Naive thymus-derived CD4-positive, alpha-beta T cell (primary cell): ENCODE measurements at regions not wholly inside any gene's neighbourhood (a gene's known extent, or its start where the extent isn't known, plus 50 kb on each side); places are given as distances from the start of the nearest gene placed in this dataset.

Experiments used
- ATAC-seq: fragments of 150-1000 bp; cut with Tn5 transposase; 2 replicates; pipeline ENCODE4 v1.10.0; 2021; ENCODE audit warnings: mild to moderate bottlenecking, moderate library complexity
- CTCF ChIA-PET: fragments of 350-600 bp; sonication (Branson Sonifier 250); formaldehyde crosslinking; loops from one replicate; lab custom pipeline; 2021; ENCODE audit warnings: antibody characterized with exemption; lab: Charles Lee
- POLR2A ChIA-PET: fragments of 350-600 bp; sonication (Branson Sonifier 250); formaldehyde crosslinking; loops from one replicate; lab custom pipeline; 2021; ENCODE audit warnings: antibody characterized with exemption, inconsistent platforms; lab: Charles Lee
- DNase-seq, 9 donors: peaks; one replicate each; pipeline versions ENCODE4 v3.0.0 to v3.0.0-alpha.2; 2020 to 2022; ENCODE audit warnings: mixed read lengths in 1 of 9
- H3K27ac ChIP-seq: one replicate; pipeline ENCODE4 v1.7.0; 2013; ENCODE audit warnings: mild to moderate bottlenecking, low read depth, low read length, moderate library complexity
- H3K27me3 ChIP-seq, 2 donors: one replicate each; pipeline ENCODE4 v1.7.0; 2013; ENCODE audit warnings: low read length in 2 of 2, mild to moderate bottlenecking in 2 of 2, moderate library complexity in 2 of 2; ENCODE audit not compliant: control insufficient read depth in 2 of 2, insufficient read depth in 2 of 2
- H3K36me3 ChIP-seq, 3 experiments: 1 replicate in 2 of 3; 2 replicates in 1 of 3; pipeline ENCODE4 v1.7.0; 2013; ENCODE audit warnings: low read length in 3 of 3, mild to moderate bottlenecking in 3 of 3, moderate library complexity in 1 of 3; ENCODE audit not compliant: insufficient read depth in 3 of 3, control insufficient read depth in 2 of 3
- H3K4me1 ChIP-seq, 2 donors: one replicate each; pipeline ENCODE4 v1.7.0; 2013; ENCODE audit warnings: low read length in 2 of 2, mild to moderate bottlenecking in 2 of 2, moderate library complexity in 1 of 2; ENCODE audit not compliant: control insufficient read depth in 2 of 2, insufficient read depth in 2 of 2
- H3K4me3 ChIP-seq: 2 replicates; pipeline ENCODE4 v1.7.0; 2013; ENCODE audit warnings: mild to moderate bottlenecking, low read length
- H3K9me3 ChIP-seq, 3 experiments: 1 replicate in 2 of 3; 2 replicates in 1 of 3; pipeline ENCODE4 v1.7.0; 2013; ENCODE audit warnings: low read length in 3 of 3; ENCODE audit not compliant: control insufficient read depth in 2 of 3
- H3K27ac Mint-ChIP-seq, 9 donors: one replicate each; pipeline ENCODE4 v1.8.0; 2020 to 2022; ENCODE audit warnings: mixed read lengths in 9 of 9, mild to moderate bottlenecking in 8 of 9, moderate library complexity in 5 of 9, inconsistent platforms in 2 of 9
- H3K27me3 Mint-ChIP-seq, 5 donors: one replicate each; pipeline ENCODE4 v1.8.0; 2021 to 2022; ENCODE audit warnings: mixed read lengths in 5 of 5, mild to moderate bottlenecking in 1 of 5
- H3K36me3 Mint-ChIP-seq, 5 donors: one replicate each; pipeline ENCODE4 v1.8.0; 2020 to 2022; ENCODE audit warnings: mixed read lengths in 5 of 5, mild to moderate bottlenecking in 3 of 5, inconsistent platforms in 1 of 5
- H3K4me1 Mint-ChIP-seq, 7 donors: one replicate each; pipeline ENCODE4 v1.8.0; 2020 to 2022; ENCODE audit warnings: mixed read lengths in 7 of 7, mild to moderate bottlenecking in 3 of 7, inconsistent platforms in 1 of 7
- H3K4me3 Mint-ChIP-seq, 10 donors: one replicate each; pipeline ENCODE4 v1.8.0; 2020 to 2022; ENCODE audit warnings: mild to moderate bottlenecking in 10 of 10, mixed read lengths in 10 of 10, moderate library complexity in 6 of 10, inconsistent platforms in 2 of 10
- H3K9me3 Mint-ChIP-seq, 11 donors: one replicate each; pipeline ENCODE4 v1.8.0; 2020 to 2022; ENCODE audit warnings: mixed read lengths in 11 of 11, mild to moderate bottlenecking in 4 of 11, inconsistent platforms in 1 of 11, moderate library complexity in 1 of 11
- intact Hi-C, 2 donors: fragments of 100-400 bp; cut with micrococcal nuclease; formaldehyde crosslinking; loops; one replicate each; pipeline ENCODE4 v1.15.1; 2023

DNA sequence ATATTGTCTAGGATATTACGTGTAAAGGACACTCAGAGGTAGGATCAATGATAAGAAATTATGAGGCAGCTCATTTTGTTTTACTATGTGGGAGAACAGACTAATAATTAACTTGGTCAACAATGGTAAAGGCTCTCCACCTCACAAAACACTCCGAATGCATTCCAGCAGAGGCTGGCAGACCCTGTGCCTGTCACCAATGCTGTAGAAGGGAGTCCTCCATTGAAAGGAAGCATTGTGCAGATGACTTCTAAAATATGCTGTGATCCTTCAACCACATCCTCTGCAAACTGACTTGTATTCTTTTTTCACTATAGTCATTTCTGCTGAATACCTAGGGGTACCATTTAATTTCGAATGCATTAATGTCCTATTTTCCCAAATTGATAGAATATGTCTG, 119.6 kb upstream of the EEA1 start:
- Histone ChIP-seq H3K36me3 (no peaks in the 10 kb centered on the region), H3K27ac (no peak overlapping the region), H3K4me3 (no peak overlapping the region), H3K9me3 (no peaks in the 10 kb centered on the region), H3K27me3 (no peaks in the 10 kb centered on the region), H3K4me1 (no peaks in the 10 kb centered on the region)
- ChIA-PET CTCF (no interaction called here), POLR2A (no interaction called here)
- Mint-ChIP-seq H3K36me3 (no peaks in the 10 kb centered on the region), H3K4me3 (no peak overlapping the region), H3K27ac (no peak overlapping the region), H3K9me3 (peaks cover 0 to 2% (median 0%) of the 10 kb centered on the region in 11 donors), H3K27me3 (peaks cover 0 to 14% (median 0%) of the 10 kb centered on the region in 5 donors), H3K4me1 (peaks cover 0 to 17% (median 9%) of the 10 kb centered on the region in 7 donors)
- intact Hi-C loops = no loop called here
- no peak for ATAC-seq
- peak in 3 of 9 donors; percentile 6 to 19 (median 9) for DNase-seq

DNA sequence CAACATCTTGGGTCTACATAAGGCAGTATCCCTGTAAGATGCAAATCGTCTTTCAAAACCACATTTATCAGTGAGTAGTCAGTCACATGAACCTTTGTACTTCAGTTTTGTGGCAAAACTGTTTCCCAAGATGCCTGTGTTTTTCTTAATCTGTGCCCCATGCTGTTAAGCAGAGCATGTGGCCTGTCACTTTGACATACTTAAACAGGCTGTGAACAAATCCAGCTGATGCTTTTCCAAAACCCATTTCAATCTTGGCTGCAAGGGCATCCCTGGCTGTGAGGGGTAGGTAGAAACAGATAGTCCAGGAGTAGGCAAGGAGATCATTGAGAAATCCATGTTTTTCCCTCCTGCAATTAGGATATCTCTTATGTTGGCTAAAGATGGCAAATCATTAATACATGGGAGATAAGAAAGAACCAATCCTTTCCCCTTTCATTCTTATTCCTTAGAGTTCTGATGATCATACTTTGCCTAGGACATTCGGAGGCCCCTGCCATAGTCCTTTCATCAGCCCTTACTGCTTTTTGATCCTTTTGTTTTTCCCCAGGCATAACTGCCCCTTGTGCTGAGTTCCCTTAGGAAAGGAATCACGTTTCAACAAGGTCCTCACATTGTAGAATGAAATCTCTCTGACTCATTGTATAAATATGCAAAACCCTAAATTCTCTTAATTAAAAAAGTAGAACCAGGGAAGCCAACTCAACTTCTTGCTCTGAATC, 121.1 kb upstream of the EEA1 start:
- H3K4me1 ChIP-seq = no peaks in the 10 kb centered on the region
- Mint-ChIP-seq H3K27me3 (peaks cover 0 to 24% (median 6%) of the 10 kb centered on the region in 5 donors), H3K9me3 (peaks cover 0 to 2% (median 0%) of the 10 kb centered on the region in 11 donors), H3K4me1 (peaks cover 0 to 17% (median 9%) of the 10 kb centered on the region in 7 donors), H3K27ac (no peak overlapping the region), H3K4me3 (no peak overlapping the region), H3K36me3 (no peaks in the 10 kb centered on the region)
- H3K9me3 ChIP-seq = no peaks in the 10 kb centered on the region
- no peaks in the 10 kb centered on the region for H3K36me3 ChIP-seq
- no peaks in the 10 kb centered on the region for H3K27me3 ChIP-seq
- H3K4me3 ChIP-seq = no peak overlapping the region
- DNase-seq (no peak), ATAC-seq (no peak)
- POLR2A ChIA-PET = no interaction called here
- intact Hi-C loops = no loop called here
- CTCF ChIA-PET = no interaction called here
- H3K27ac ChIP-seq = no peak overlapping the region

DNA sequence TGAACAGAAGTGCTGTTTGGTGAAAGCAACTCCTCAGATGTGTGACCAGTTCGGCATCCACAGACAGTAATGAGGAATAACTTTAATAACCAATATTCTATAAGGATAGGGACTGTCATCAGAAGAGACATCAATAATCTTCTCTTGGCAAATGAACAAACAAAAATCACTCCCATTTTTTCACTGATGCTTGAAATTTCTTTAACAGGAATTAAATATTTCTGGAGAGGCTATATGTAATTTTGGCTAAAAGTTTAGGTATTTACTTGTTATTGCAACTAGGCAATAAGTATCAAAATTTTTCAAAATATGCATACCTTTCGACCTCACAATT, 121.6 kb upstream of the EEA1 start:
- no peak overlapping the region for H3K27ac ChIP-seq
- peaks cover 0 to 17% (median 9%) of the 10 kb centered on the region in 7 donors for H3K4me1 Mint-ChIP-seq
- H3K4me3 Mint-ChIP-seq = no peak overlapping the region
- POLR2A ChIA-PET = no interaction called here
- H3K9me3 Mint-ChIP-seq = peaks cover 0 to 2% (median 0%) of the 10 kb centered on the region in 11 donors
- H3K9me3 ChIP-seq = no peaks in the 10 kb centered on the region
- H3K36me3 Mint-ChIP-seq = no peaks in the 10 kb centered on the region
- H3K27me3 Mint-ChIP-seq = peaks cover 0 to 29% (median 8%) of the 10 kb centered on the region in 5 donors
- no peaks in the 10 kb centered on the region for H3K27me3 ChIP-seq
- H3K4me1 ChIP-seq = no peaks in the 10 kb centered on the region
- no peak overlapping the region for H3K27ac Mint-ChIP-seq
- no peak for ATAC-seq
- DNase-seq = no peak
- H3K4me3 ChIP-seq = no peak overlapping the region
- no peaks in the 10 kb centered on the region for H3K36me3 ChIP-seq
- intact Hi-C loops = no loop called here
- CTCF ChIA-PET = no interaction called here

DNA sequence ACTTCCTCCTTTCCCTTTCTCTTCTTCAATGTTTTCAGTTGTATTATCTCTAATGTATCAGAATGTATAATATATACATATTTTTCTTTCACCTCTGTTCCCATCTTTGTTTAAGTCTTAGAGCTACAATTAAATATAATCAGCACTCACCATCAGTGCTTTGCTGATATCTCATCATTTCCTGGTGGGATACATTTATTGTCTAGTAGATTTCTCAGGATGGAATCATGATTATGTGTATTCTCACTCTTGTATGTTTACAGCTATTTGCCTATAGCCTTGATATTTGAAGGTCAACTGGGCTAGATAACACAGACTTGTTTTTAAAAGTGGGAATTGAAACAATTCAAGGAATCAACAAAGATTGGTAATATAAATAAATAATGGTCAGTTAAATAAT, 124.9 kb upstream of the EEA1 start:
- no peak overlapping the region for H3K27ac ChIP-seq
- no peaks in the 10 kb centered on the region for H3K4me1 ChIP-seq
- H3K4me3 Mint-ChIP-seq = no peak overlapping the region
- H3K36me3 Mint-ChIP-seq = no peaks in the 10 kb centered on the region
- ChIA-PET POLR2A (no interaction called here), CTCF (no interaction called here)
- no peaks in the 10 kb centered on the region for H3K9me3 ChIP-seq
- no peaks in the 10 kb centered on the region for H3K27me3 ChIP-seq
- peaks cover 0 to 2% (median 0%) of the 10 kb centered on the region in 11 donors for H3K9me3 Mint-ChIP-seq
- peaks cover 9 to 29% (median 13%) of the 10 kb centered on the region in 5 donors for H3K27me3 Mint-ChIP-seq
- H3K4me3 ChIP-seq = no peak overlapping the region
- peaks cover 0 to 9% (median 3%) of the 10 kb centered on the region in 7 donors for H3K4me1 Mint-ChIP-seq
- intact Hi-C loops = no loop called here
- no peak for ATAC-seq
- no peak for DNase-seq
- H3K36me3 ChIP-seq = no peaks in the 10 kb centered on the region
- H3K27ac Mint-ChIP-seq = no peak overlapping the region

DNA sequence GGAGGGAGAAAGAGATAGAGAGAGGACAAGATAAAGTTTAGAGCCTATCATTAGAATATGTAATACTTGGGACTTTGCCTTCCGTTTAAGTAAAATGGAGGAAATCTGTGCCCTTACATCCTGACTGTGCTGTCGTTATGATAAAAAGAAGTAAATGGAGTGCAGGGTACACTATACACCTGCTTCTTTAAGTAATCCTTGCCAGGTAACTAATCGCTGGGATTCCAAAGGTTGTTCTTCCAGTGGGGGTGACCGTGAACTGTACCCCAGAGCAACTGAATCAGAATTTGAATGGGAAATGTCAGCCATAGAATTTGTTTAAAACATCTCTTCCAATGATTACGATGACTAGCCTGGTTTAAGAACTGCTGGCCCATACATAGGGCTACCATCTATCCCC, 126.1 kb upstream of the EEA1 start:
- H3K27me3 Mint-ChIP-seq = peaks cover 9 to 30% (median 13%) of the 10 kb centered on the region in 5 donors
- no peaks in the 10 kb centered on the region for H3K36me3 ChIP-seq
- H3K4me3 ChIP-seq = no peak overlapping the region
- ATAC-seq (no peak), DNase-seq (no peak)
- ChIA-PET POLR2A (no interaction called here), CTCF (no interaction called here)
- no peaks in the 10 kb centered on the region for H3K36me3 Mint-ChIP-seq
- H3K9me3 ChIP-seq = no peaks in the 10 kb centered on the region
- H3K4me1 Mint-ChIP-seq = peaks cover 0 to 5% (median 0%) of the 10 kb centered on the region in 7 donors
- no peak overlapping the region for H3K27ac Mint-ChIP-seq
- no peak overlapping the region for H3K27ac ChIP-seq
- H3K4me3 Mint-ChIP-seq = no peak overlapping the region
- intact Hi-C loops = no loop called here
- H3K27me3 ChIP-seq = no peaks in the 10 kb centered on the region
- H3K4me1 ChIP-seq = no peaks in the 10 kb centered on the region
- H3K9me3 Mint-ChIP-seq = no peaks in the 10 kb centered on the region

DNA sequence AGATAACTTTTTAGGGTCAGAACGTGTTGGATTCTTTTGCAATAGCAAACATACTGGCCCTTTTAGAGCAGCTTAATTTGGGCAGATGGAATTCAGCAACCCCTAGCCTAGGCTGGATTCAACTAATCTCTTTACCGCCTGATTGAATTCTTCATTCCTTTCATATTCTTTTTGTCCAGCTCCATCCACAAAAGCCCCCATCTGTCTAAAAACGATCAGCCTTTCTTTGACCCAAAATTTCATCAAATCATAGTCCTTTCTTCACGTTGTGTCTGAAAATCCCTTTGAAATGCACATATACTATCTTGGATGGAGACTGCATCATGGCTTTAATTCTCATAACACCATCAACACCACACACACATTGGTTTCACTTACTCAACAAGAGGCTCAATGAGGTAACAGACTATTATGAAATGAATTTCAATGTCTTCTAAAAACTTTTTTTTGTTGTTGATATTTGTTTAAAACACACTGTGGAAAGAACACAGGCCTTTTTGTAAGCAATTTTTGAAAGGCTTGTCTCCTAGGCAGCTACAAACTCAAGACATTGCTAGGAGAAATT, 128.0 kb upstream of the EEA1 start:
- POLR2A ChIA-PET = no interaction called here
- Histone ChIP-seq H3K4me3 (no peak overlapping the region), H3K27ac (no peak overlapping the region), H3K9me3 (no peaks in the 10 kb centered on the region), H3K36me3 (no peaks in the 10 kb centered on the region), H3K27me3 (no peaks in the 10 kb centered on the region), H3K4me1 (no peaks in the 10 kb centered on the region)
- DNase-seq (no peak), ATAC-seq (no peak)
- H3K9me3 Mint-ChIP-seq = no peaks in the 10 kb centered on the region
- H3K27ac Mint-ChIP-seq = no peak overlapping the region
- CTCF ChIA-PET = no interaction called here
- peaks cover 0 to 10% (median 0%) of the 10 kb centered on the region in 7 donors for H3K4me1 Mint-ChIP-seq
- intact Hi-C loops = no loop called here
- H3K4me3 Mint-ChIP-seq = no peak overlapping the region
- no peaks in the 10 kb centered on the region for H3K36me3 Mint-ChIP-seq
- H3K27me3 Mint-ChIP-seq = peaks cover 9 to 26% (median 13%) of the 10 kb centered on the region in 5 donors

DNA sequence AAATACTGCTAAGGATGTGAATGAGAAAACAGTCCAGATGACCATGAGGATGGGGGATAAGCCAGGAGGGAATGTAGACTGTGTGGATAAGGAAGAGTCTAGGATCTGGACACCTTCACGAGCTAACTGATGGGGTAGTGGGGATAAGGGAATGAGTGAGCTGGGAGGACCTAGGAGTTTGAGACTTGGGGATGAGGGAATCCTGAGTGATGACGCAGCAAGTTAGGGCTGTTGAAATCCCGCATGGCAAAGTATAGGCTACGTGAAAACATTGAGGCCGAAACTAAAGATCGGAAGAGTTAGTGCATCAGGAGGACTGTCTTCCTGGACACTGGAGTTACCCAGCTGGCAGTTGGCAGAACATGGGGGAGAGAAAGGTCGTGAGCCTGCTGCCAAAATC, 129.2 kb upstream of the EEA1 start:
- H3K27ac ChIP-seq = no peak overlapping the region
- no peak overlapping the region for H3K27ac Mint-ChIP-seq
- POLR2A ChIA-PET = no interaction called here

More for the DNA sequence above, 129.2 kb upstream of the EEA1 start:
- Mint-ChIP-seq H3K4me1 (peaks cover 0 to 10% (median 0%) of the 10 kb centered on the region in 7 donors), H3K27me3 (peaks cover 13 to 33% (median 16%) of the 10 kb centered on the region in 5 donors), H3K4me3 (no peak overlapping the region), H3K9me3 (no peaks in the 10 kb centered on the region), H3K36me3 (no peaks in the 10 kb centered on the region)
- intact Hi-C loops = no loop called here
- H3K36me3 ChIP-seq = no peaks in the 10 kb centered on the region
- no peak overlapping the region for H3K4me3 ChIP-seq
- ATAC-seq (no peak), DNase-seq (no peak)
- H3K4me1 ChIP-seq = no peaks in the 10 kb centered on the region
- no peaks in the 10 kb centered on the region for H3K27me3 ChIP-seq
- CTCF ChIA-PET = no interaction called here
- no peaks in the 10 kb centered on the region for H3K9me3 ChIP-seq
